ES-I3 (cell line): ENCODE measurements at regions not wholly inside any gene's neighbourhood (a gene's known extent, or its start where the extent isn't known, plus 50 kb on each side); places are given as distances from the start of the nearest gene placed in this dataset.
"Not testable (repeated sequence)": the region's sequence is repeated elsewhere in the genome, so short reads cannot be mapped to it uniquely, and the experiment has no call there.

Experiments
- H3K36me3 ChIP-seq: 2 replicates; pipeline ENCODE4 v1.6.1; 2013; ENCODE audit warnings: mild to moderate bottlenecking, low read length, control low read depth, moderate library complexity; ENCODE audit not compliant: insufficient read depth
- H3K4me1 ChIP-seq: 2 replicates; pipeline ENCODE4 v1.6.1; 2013; ENCODE audit warnings: mild to moderate bottlenecking, control low read depth, low read length; ENCODE audit not compliant: insufficient read depth
- H3K9ac ChIP-seq: 2 replicates; pipeline ENCODE4 v1.6.1; 2013; ENCODE audit warnings: low read depth, mild to moderate bottlenecking, low read length, moderate library complexity
- H3K9me3 ChIP-seq: 2 replicates; pipeline ENCODE4 v1.6.1; 2013; ENCODE audit warnings: mild to moderate bottlenecking, low read length, moderate library complexity; ENCODE audit not compliant: control insufficient read depth, insufficient read depth

GRCh38 chr5:156089955-156090940, 236.7 kb upstream of the SGCD start:
- H3K9ac ChIP-seq, result not testable (repeated sequence)

GRCh38 chr5:156093024-156093423, 233.9 kb upstream of the SGCD start:
- Histone ChIP-seq H3K9ac (no peak overlapping the region), H3K36me3 (no peaks in the 10 kb centered on the region), H3K4me1 (no peaks in the 10 kb centered on the region), H3K9me3 (peaks cover 7% of the 10 kb centered on the region; the same call in 1 of the 2 replicates)

More at GRCh38 chr5:156089955-156090940, 236.7 kb upstream of the SGCD start:
- not testable (repeated sequence) for H3K9me3 ChIP-seq, H3K4me1 ChIP-seq, H3K36me3 ChIP-seq

GRCh38 chr5:156094001-156094400, 233.0 kb upstream of the SGCD start:
- Histone ChIP-seq H3K9me3 (peaks cover 7% of the 10 kb centered on the region; the same call in 1 of the 2 replicates), H3K9ac (no peak overlapping the region), H3K36me3 (no peaks in the 10 kb centered on the region), H3K4me1 (no peaks in the 10 kb centered on the region)

GRCh38 chr5:156095709-156096241, 231.2 kb upstream of the SGCD start:
- H3K9ac ChIP-seq, result no peak overlapping the region

GRCh38 chr5:156096259-156096658, 230.7 kb upstream of the SGCD start:
- H3K9ac ChIP-seq, result no peak overlapping the region

More at GRCh38 chr5:156095709-156096241, 231.2 kb upstream of the SGCD start:
- Histone ChIP-seq H3K4me1 (no peaks in the 10 kb centered on the region), H3K36me3 (no peaks in the 10 kb centered on the region), H3K9me3 (no peaks in the 10 kb centered on the region)

GRCh38 chr5:156103155-156103885, 223.6 kb upstream of the SGCD start:
- no peaks in the 10 kb centered on the region for H3K36me3 ChIP-seq
- no peaks in the 10 kb centered on the region for H3K9me3 ChIP-seq
- no peak overlapping the region for H3K9ac ChIP-seq
- no peaks in the 10 kb centered on the region for H3K4me1 ChIP-seq

More at GRCh38 chr5:156096259-156096658, 230.7 kb upstream of the SGCD start:
- Histone ChIP-seq H3K36me3 (no peaks in the 10 kb centered on the region), H3K9me3 (no peaks in the 10 kb centered on the region), H3K4me1 (no peaks in the 10 kb centered on the region)

GRCh38 chr5:156109317-156110023, 217.5 kb upstream of the SGCD start:
- no peaks in the 10 kb centered on the region for H3K36me3 ChIP-seq
- H3K4me1 ChIP-seq, result no peaks in the 10 kb centered on the region
- H3K9me3 ChIP-seq, result no peaks in the 10 kb centered on the region
- no peak overlapping the region for H3K9ac ChIP-seq

- no peak overlapping the region for H3K9ac ChIP-seq
- H3K36me3 ChIP-seq, result no peaks in the 10 kb centered on the region
- no peaks in the 10 kb centered on the region for H3K9me3 ChIP-seq
- H3K4me1 ChIP-seq, result no peaks in the 10 kb centered on the region
Observed at GRCh38 chr5:156119692-156120091, 207.3 kb upstream of the SGCD start.

GRCh38 chr5:156120777-156121176, 206.2 kb upstream of the SGCD start:
- no peak overlapping the region for H3K9ac ChIP-seq
- H3K9me3 ChIP-seq, result no peaks in the 10 kb centered on the region
- no peaks in the 10 kb centered on the region for H3K4me1 ChIP-seq
- H3K36me3 ChIP-seq, result no peaks in the 10 kb centered on the region

GRCh38 chr5:156121234-156121633, 205.7 kb upstream of the SGCD start:
- Histone ChIP-seq H3K9me3 (no peaks in the 10 kb centered on the region), H3K36me3 (no peaks in the 10 kb centered on the region), H3K9ac (no peak overlapping the region), H3K4me1 (no peaks in the 10 kb centered on the region)

- Histone ChIP-seq H3K4me1 (no peaks in the 10 kb centered on the region), H3K9ac (no peak overlapping the region), H3K36me3 (no peaks in the 10 kb centered on the region), H3K9me3 (no peaks in the 10 kb centered on the region)
Observed at GRCh38 chr5:156121882-156122281, 205.1 kb upstream of the SGCD start.

- Histone ChIP-seq H3K36me3 (no peaks in the 10 kb centered on the region), H3K9me3 (no peaks in the 10 kb centered on the region), H3K9ac (no peak overlapping the region), H3K4me1 (no peaks in the 10 kb centered on the region)
Observed at GRCh38 chr5:156124708-156125107, 202.3 kb upstream of the SGCD start.

- no peaks in the 10 kb centered on the region for H3K4me1 ChIP-seq
- H3K9ac ChIP-seq, result no peak overlapping the region
- no peaks in the 10 kb centered on the region for H3K9me3 ChIP-seq
- no peaks in the 10 kb centered on the region for H3K36me3 ChIP-seq
Observed at GRCh38 chr5:156125118-156125517, 201.8 kb upstream of the SGCD start.

GRCh38 chr5:156126716-156127115, 200.2 kb upstream of the SGCD start:
- no peaks in the 10 kb centered on the region for H3K4me1 ChIP-seq
- H3K9ac ChIP-seq, result no peak overlapping the region

More at GRCh38 chr5:156126716-156127115, 200.2 kb upstream of the SGCD start:
- Histone ChIP-seq H3K36me3 (no peaks in the 10 kb centered on the region), H3K9me3 (no peaks in the 10 kb centered on the region)
